LNCAP (cell line): ENCODE measurements at regions not wholly inside any gene's neighbourhood (a gene's known extent, or its start where the extent isn't known, plus 50 kb on each side); places are given as distances from the start of the nearest gene placed in this dataset.

Source experiments
- TF ChIP-seq, protein P1 (sequence below): fragments of 450-650 bp; IDR thresholded peaks from 2 replicates; pipeline ENCODE4 v1.5.1; 2017; ENCODE audit warnings: mild to moderate bottlenecking

DNA sequence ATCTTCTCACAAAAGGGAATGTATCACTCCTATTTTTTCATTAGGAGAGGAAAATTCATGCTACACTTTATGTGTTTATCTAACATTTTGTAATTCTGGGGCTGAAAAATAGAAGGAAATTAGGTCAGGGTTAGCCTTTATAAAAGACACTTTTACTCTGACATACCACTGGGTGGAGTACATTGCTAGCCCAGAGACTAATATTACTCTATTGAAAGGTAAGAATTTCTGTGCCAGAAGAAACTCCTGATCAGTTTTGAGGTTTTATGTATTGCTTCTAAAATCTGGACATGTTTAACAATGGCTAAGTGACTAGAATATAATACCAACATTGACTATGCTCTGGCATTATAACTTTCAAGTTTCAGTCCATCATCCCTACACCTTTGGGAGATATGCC is 724.6 kb downstream of the USP25 start:
- TF ChIP-seq, protein P1, sequence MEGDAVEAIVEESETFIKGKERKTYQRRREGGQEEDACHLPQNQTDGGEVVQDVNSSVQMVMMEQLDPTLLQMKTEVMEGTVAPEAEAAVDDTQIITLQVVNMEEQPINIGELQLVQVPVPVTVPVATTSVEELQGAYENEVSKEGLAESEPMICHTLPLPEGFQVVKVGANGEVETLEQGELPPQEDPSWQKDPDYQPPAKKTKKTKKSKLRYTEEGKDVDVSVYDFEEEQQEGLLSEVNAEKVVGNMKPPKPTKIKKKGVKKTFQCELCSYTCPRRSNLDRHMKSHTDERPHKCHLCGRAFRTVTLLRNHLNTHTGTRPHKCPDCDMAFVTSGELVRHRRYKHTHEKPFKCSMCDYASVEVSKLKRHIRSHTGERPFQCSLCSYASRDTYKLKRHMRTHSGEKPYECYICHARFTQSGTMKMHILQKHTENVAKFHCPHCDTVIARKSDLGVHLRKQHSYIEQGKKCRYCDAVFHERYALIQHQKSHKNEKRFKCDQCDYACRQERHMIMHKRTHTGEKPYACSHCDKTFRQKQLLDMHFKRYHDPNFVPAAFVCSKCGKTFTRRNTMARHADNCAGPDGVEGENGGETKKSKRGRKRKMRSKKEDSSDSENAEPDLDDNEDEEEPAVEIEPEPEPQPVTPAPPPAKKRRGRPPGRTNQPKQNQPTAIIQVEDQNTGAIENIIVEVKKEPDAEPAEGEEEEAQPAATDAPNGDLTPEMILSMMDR = no peak; the same call in 1 of the 2 replicates

GRCh38 chr21:16455526-16455925 is 725.7 kb downstream of the USP25 start:
- TF ChIP-seq, protein P1 = no peak

DNA sequence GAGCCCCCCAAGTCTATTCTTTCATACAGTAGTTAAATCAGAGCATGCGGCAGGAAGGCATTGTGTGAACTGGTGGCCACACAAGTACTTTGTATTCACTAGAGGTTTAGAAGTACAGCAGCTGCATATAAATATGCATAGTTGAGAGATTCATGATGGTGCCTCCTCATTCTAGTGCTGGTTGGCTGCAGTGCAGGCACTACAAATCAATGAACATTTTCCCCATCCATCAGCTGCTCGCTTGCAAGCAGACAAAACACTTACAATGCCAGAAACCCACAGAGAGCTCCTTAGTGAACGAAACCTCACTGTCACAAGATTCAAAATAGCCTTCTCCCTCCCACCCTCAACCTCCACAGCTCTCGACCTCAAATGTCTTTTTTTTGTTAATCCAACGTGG is 726.2 kb downstream of the USP25 start:
- TF ChIP-seq, protein P1 = no peak

DNA sequence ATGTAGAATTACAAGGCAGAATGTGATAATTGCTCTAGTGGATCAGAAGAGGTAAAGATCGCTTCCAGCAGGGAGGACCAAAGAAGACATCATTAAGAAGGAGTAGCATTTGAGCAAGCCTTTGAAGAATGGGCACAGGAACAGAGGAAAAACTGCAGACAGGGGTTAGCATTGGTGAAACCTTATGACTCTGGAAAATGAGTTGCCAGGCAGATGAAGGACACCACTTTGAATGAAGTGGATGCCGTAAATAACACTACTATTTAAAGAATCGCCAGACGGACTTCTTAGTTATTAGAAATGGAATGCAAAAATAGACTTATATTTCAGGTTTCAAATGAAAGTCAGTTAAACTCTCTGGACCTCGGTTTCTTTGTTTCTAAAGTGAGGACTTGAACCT is 727.7 kb downstream of the USP25 start:
- TF ChIP-seq, protein P1 = no peak

DNA sequence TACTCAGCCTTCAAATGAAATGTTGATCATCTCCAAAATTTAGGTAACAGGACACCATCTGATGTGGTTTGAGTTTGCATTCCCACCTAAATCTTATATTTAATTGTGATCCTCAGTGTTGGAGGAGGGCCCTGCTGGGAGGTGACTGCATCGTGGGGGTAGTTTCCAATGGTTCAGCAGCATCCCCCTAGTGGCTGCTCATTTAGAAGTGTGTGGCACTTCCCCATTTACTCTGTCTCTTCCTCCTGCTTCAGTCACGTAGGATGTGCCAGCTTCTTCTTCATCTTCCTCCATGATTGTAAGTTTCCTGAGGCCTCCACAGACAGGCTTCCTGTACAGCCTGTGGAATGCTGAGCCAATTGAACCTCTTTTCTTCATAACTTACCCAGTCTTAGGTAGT is 731.2 kb downstream of the USP25 start:
- TF ChIP-seq, protein P1 = peak; percentile 23; the same call in 1 of the 2 replicates

- TF ChIP-seq, protein P1 = no peak
These were observed 738.4 kb downstream of the USP25 start for GRCh38 chr21:16468184-16468583.

GRCh38 chr21:16473988-16474387 is 744.2 kb downstream of the USP25 start:
- TF ChIP-seq, protein P1 = no peak
